NCI-H748 (cell line): ENCODE measurements at regions not wholly inside any gene's neighbourhood (a gene's known extent, or its start where the extent isn't known, plus 50 kb on each side); places are given as distances from the start of the nearest gene placed in this dataset.
"Not testable (repeated sequence)": the region's sequence is repeated elsewhere in the genome, so short reads cannot be mapped to it uniquely, and the experiment has no call there.

ENCODE experiments used
- DNase-seq: peaks from one replicate; lab custom pipeline; 2025; ENCODE audit not compliant: unreplicated experiment; lab: John Stamatoyannopoulos, UW

DNA sequence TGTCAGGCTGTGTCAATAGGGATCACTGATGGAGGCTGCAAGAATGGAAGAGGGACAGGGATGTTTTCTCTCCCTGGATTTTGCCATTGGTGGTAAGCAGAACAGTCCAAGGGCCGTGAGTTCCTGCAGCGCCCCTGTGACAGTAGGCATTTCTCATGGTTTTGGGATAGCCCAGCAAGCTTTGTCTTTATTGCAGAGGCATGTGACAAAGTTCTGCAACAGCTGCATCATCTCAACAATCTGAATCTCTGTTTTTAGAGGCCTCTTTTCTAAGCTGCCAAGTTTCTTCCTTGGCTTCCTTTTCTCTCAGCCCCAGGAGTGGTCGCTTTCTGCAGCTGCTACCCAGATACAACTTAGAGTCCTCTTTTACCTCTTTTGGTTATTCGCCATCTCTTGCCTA, 95.7 kb upstream of the TSHZ3 start:
- no peak for DNase-seq

DNA sequence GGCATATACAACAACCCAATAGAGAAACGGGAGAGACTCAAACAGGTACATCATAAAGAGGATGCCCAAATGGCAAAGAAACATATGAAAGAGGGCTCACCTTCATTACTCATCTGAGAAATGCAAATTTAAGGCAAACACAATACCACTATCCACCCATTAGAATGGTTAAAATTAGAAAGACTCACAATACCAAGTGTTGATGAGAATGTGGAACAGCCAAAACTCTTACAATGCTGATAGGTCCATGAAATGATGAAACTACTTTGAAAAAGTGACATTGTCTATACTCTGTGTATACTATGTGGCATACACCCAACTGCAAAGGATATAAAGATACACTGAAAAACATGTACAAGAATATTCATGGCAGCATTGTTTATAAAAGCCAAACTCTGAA, 96.2 kb upstream of the TSHZ3 start:
- no peak for DNase-seq

GRCh38 chr19:31448221-31448657, 99.0 kb upstream of the TSHZ3 start:
- peak; percentile 37 for DNase-seq

- DNase-seq, result no peak
Measured at GRCh38 chr19:31449379-31449778, 100.1 kb upstream of the TSHZ3 start.

DNA sequence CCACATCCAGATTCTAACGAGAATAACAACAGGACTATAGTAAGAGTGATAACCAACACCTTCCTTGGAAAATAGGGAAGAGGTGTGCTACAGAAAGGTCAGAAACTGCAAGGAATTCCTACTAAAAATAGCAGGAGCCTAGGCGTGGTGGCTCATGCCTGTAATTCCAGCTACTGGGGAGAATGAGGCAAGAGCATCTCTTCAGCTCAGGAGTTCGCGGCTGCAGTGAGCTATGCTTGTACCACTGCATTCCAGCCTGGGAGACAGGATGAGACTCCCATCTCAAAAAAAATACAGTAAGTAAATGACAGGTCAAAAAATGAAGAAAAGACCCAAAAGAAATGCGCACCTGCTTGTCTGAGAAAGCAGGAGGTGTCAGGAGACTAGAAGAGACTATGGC, 101.5 kb upstream of the TSHZ3 start:
- no peak for DNase-seq

GRCh38 chr19:31451686-31452330, 102.6 kb upstream of the TSHZ3 start:
- DNase-seq, result no peak

- DNase-seq, result no peak
Measured at GRCh38 chr19:31459430-31459829, 110.2 kb upstream of the TSHZ3 start.

DNA sequence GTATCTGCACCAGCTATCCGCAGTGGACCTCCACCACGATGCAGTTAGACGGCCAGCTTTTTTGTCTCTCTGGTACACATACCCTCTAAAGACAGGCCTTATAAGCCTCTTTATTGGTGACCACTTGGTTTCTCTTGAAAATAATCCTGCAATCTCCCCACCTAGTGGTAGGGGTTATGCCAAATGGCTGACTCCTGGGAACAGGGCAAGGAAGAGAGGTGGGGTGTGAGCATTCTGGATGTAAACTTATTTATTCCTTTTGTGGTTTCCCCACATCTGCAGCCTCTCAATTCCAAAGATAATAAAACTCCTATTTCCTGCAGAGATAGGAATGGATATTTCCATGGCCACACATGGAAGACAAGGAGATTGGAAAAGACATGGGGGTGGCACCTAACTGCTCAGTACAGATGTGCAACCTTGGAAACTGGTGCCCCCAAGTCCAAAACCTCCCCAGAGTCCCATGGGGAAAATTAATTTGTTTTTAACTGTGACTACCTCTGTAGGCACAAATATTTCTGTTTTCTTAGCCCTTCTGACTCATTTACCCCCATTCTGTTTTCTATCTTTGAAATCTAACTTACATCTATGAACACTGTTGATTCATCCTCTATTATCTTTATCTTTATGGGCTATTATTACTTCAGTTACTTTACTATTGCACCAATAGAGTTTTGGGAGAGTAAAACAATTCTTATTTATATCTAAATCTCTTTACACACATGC, 112.7 kb upstream of the TSHZ3 start:
- DNase-seq, result no peak

DNA sequence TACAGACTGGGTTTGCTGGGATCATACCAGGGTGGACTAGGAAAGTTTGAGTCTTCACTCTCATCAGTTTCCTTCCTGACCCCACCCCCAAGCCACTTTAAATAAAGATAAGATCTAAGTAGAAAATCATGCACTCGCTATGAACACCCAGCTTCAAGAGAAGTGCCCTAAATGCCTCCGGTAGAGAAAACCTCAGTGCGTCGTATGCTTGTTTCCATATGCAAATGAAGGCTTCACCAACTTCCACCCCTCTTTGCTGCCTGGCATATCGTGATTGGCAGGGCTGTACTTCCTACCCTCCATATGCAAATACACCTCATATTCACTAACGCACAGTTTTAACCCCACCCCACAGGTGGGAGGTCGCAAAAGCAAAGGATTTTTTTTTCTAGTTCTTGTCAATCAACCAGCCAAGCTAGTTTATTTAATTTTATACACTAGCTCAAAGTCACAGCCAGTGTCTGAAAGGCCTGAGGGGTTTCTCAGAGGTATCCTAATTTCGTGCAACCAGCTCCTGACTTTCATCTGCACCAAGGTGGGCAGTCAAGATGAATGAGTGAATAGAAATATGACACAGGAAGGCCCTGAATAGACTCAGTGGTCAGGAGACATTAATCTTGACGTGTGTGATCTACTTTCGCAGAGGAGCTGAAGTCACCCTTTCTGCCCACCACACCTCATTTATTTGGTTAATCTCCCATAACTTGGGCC, 121.1 kb upstream of the TSHZ3 start:
- DNase-seq, result no peak

DNA sequence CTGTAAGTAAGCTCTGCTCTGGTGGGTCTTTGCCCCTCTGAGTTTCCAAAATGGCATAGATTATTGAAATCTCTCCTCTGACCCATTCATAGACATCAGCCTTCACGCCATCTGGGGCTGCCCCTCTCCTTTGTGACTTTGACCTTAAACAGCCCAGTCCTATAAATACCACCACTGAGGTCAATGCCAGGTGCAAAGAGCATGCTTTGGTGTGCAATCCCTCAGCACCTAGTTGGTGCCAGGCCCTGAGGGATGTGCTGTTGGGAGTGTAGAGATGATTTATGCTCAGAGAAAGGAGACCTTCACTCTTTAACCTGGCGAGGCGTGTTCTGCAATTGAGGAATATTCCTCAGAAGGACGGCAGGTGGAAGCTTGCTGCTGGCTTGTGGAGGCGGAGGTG, 121.7 kb upstream of the TSHZ3 start:
- DNase-seq, result no peak

GRCh38 chr19:31478241-31478640, 129.0 kb upstream of the TSHZ3 start:
- DNase-seq, result no peak

DNA sequence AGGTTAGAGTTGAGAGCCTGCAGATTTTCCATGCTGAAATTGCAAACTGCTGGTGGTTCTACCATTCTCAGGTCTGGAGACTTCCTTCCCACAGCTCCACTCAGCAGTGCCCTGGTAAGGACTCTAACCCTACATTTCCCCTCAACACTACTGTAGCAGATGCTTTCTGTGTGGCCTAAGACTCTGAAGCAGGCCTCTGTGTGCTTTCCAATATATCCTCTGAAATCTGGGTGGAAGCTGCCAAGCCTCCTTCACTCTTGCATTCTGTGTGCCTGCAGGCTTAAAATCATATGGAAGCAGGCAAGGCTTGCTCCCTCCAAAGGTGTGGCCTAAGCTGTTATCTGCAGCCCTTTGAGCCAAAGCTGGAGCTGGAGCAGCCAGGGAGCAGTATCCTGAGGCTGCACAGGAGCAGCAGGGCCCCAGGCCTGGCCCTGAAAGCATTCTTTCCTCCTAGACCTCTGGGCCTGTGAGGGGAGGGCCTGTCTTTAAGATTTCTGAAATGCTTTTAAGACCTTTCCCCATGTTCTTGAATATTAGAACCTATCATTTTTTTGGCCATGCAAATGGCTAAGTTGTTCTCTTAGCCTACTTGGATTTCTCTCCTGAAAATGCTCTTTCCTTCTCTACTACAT, 134.1 kb upstream of the TSHZ3 start:
- DNase-seq, result no peak

DNA sequence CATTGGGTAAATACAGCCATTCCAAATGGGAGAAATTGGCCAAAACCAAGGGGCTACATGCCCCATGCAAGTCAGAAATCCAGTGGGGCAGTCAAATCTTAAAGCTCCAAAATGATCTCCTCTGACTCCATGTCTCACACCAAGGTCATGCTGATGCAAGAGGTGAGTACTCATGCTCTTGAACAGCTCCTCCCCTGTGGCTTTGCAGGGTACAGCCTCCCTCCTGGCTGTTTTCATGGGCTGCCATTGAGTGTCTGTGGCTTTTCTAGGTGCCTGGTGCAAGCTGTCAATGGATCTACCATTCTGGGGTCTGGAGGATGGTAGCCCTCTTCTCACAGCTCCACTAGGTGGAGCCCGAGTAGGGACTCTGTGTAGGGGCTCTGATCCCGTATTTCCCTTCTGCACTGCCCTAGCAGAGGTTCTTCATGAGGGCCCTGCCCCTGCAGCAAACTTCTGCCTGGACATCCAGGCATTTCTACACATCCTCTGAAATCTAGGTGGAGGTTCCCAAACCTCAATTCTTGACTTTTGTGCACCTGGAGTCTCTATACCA, 135.7 kb upstream of the TSHZ3 start:
- not testable (repeated sequence) for DNase-seq

DNA sequence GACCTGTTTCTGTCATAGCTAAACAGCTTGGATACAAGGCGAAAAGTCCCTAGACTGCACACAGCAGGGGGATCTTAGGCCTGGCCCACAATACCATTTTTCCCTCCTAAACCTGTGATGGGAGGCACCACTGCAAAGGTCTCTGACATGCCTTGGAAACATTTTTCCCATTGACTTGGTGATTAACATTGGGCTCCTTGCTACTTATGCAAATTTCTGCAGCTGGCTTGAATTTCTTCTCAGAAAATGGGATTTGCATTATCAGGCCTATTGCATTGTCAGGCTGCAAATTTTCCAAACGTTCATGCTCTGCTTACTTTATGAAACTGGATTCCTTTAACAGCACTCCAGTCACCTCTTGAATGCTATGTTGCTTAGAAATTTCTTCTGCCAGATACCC, 136.2 kb upstream of the TSHZ3 start:
- DNase-seq, result no peak

GRCh38 chr19:31491242-31491641, 142.0 kb upstream of the TSHZ3 start:
- DNase-seq, result no peak

DNA sequence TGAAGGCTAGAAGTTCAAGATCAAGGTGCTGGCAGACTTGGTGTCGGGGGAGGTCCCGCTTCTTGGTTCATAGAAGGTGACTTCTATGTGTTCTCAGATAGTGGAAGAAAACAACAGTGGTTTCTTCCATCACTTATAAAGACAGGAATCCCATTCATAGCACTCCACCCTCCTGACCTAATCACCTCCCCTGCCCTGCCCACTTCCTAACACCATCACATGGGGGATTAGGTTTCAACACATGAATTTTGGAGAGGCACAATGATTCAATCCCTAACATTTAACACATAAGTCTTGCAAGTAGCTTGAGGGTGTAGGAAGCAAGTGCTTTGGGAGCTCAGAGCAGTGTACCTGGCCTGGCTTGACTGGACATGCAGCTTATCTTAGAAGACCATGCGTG, 142.8 kb upstream of the TSHZ3 start:
- DNase-seq, result no peak

GRCh38 chr19:31496076-31496475, 146.8 kb upstream of the TSHZ3 start:
- no peak for DNase-seq

DNA sequence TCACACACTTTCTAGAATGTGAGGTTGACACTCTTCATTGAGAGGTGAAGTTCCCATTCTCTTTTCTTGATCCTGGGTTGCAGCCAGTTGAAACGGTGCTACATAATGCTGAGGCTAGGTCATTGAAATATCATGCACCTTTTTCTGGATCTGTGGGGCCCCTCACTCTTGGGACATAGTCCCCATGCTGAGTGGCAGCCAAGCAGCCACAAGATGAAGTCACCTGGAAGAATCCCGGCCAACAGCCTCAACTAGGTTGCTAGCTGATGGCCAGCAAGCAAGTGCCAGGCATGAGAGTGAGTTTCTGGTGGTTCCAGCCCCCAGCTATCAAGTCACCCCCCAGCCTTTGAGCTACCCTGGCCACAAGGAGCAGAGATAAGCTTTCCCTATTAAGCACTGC, 148.5 kb upstream of the TSHZ3 start:
- no peak for DNase-seq

DNA sequence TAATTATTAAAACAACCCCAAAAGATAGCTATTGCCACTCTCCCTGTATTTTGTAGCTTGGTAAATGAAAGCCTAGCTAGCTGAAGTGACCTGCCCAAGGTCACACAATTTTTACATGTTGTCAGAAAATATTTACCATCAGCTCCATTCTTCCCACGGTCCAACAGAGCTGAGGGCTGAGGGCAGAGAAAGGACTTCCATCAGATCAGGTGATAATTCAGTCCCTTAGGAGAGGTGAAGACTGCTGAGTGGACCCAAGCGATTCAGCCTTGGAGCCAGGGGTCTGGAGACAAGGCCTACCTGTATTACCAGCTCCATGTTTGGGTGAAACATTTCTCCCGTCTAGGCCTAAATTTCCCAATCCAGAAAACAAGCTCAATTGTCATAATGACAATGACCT, 149.5 kb upstream of the TSHZ3 start:
- no peak for DNase-seq

GRCh38 chr19:31499281-31500196, 150.3 kb upstream of the TSHZ3 start:
- DNase-seq, result no peak
